ENCODE measurements at regions not wholly inside any gene's neighbourhood (a gene's known extent, or its start where the extent isn't known, plus 50 kb on each side); places are given as distances from the start of the nearest gene placed in this dataset.

DNA sequence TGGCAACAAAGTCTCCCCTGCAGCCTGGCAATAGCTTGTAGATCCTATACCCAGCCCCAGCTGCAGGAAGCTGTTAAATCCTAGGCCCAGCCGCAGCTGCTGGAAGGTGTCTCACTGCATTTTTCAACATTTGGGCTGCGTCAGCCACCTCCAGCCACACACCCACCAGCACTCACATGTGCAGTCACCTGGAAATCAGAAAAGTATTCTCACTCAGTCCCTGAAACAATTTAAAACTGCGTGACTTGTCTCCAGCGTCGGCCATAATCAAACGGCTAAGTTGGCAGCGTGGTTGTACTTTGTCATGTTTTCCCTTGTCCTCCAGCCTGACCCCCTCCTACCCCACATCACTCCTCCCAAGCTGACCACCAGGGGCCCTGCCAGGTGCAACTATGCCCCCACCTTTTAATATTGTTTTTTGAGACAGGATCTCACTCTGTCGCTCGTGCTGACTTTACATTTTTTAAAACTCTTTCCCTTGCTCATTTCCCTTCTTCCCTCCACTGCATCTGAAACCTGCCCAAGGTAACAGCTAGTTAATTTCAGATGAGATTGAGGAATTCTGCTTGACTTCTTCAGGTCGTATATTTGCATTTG lies 97.2 kb upstream of the FRG1 start:
- TF ChIP-seq CTCF (IDR thresholded peaks at IDR 0.05; ENCODE audit: low read depth, low read length, poor library complexity, severe bottlenecking) (no peak), EZH2phosphoT487 (IDR thresholded peaks at IDR 0.05; ENCODE audit: borderline replicate concordance, low read length) (no peak)

All from DOHH2 (cell line).